ENCODE measurements at regions not wholly inside any gene's neighbourhood (a gene's known extent, or its start where the extent isn't known, plus 50 kb on each side); places are given as distances from the start of the nearest gene placed in this dataset.

GRCh38 chr1:98344731-98345130 is 316.8 kb upstream of the SNX7 start:
- no peak for DNase-seq (ENCODE audit: low read depth)
- no peak for TF ChIP-seq CTCF (IDR thresholded peaks at IDR 0.05; ENCODE audit: low read depth, low read length, missing control alignments)
- H3K4me3 ChIP-seq (ENCODE audit: low read depth, low read length), result no peak overlapping the region
- in situ Hi-C loops (cut with HindIII; ENCODE audit: low sequenced_read_pairs), result loop anchor here (25.0 kb wide), 1 partner anchor 118 kb away; no protein-coding TSS in a partner anchor

GRCh38 chr1:98342566-98342965 is 319.0 kb upstream of the SNX7 start:
- no peak overlapping the region for H3K4me3 ChIP-seq (ENCODE audit: low read depth, low read length)
- in situ Hi-C loops (cut with HindIII; ENCODE audit: low sequenced_read_pairs), result loop anchor here (25.0 kb wide), 1 partner anchor 120 kb away; no protein-coding TSS in a partner anchor
- DNase-seq (ENCODE audit: low read depth), result no peak
- no peak for TF ChIP-seq CTCF (IDR thresholded peaks at IDR 0.05; ENCODE audit: low read depth, low read length, missing control alignments)

- no peak for TF ChIP-seq CTCF (IDR thresholded peaks at IDR 0.05; ENCODE audit: low read depth, low read length, missing control alignments)
- DNase-seq (ENCODE audit: low read depth), result peak; percentile 54
- H3K4me3 ChIP-seq (ENCODE audit: low read depth, low read length), result no peak overlapping the region
- in situ Hi-C loops (cut with HindIII; ENCODE audit: low sequenced_read_pairs), result loop anchor here (25.0 kb wide), 1 partner anchor 122 kb away; no protein-coding TSS in a partner anchor
Observed at GRCh38 chr1:98340511-98340910, 321.0 kb upstream of the SNX7 start.

- in situ Hi-C loops (cut with HindIII; ENCODE audit: low sequenced_read_pairs), result loop anchor here (25.0 kb wide), 1 partner anchor 126 kb away; no protein-coding TSS in a partner anchor
- no peak for DNase-seq (ENCODE audit: low read depth)
Observed at GRCh38 chr1:98336472-98337083, 324.9 kb upstream of the SNX7 start.

GRCh38 chr1:98333936-98334335 is 327.6 kb upstream of the SNX7 start:
- in situ Hi-C loops (cut with HindIII; ENCODE audit: low sequenced_read_pairs), result loop anchor here (25.0 kb wide), 1 partner anchor 128 kb away; no protein-coding TSS in a partner anchor
- TF ChIP-seq CTCF (IDR thresholded peaks at IDR 0.05; ENCODE audit: low read depth, low read length, missing control alignments), result no peak
- DNase-seq (ENCODE audit: low read depth), result no peak
- H3K4me3 ChIP-seq (ENCODE audit: low read depth, low read length), result no peak overlapping the region

More at GRCh38 chr1:98336472-98337083, 324.9 kb upstream of the SNX7 start:
- TF ChIP-seq CTCF (IDR thresholded peaks at IDR 0.05; ENCODE audit: low read depth, low read length, missing control alignments), result no peak
- no peak overlapping the region for H3K4me3 ChIP-seq (ENCODE audit: low read depth, low read length)

- H3K4me3 ChIP-seq (ENCODE audit: low read depth, low read length), result no peak overlapping the region
- in situ Hi-C loops (cut with HindIII; ENCODE audit: low sequenced_read_pairs), result loop anchor here (25.0 kb wide), 1 partner anchor 129 kb away; no protein-coding TSS in a partner anchor
- no peak for DNase-seq (ENCODE audit: low read depth)
- TF ChIP-seq CTCF (IDR thresholded peaks at IDR 0.05; ENCODE audit: low read depth, low read length, missing control alignments), result no peak
Observed at GRCh38 chr1:98333406-98333805, 328.1 kb upstream of the SNX7 start.
